K562 (cell line): ENCODE measurements at regions not wholly inside any gene's neighbourhood (a gene's known extent, or its start where the extent isn't known, plus 50 kb on each side); places are given as distances from the start of the nearest gene placed in this dataset.

Source experiments
- BACH1 ChIP-seq: fragments of 200-800 bp; sonication (Bioruptor generic); IDR thresholded peaks from 2 replicates; pipeline ENCODE4 v1.6.1; 2016; ENCODE audit warnings: missing genetic modification characterization, missing compliant biosample characterization
- DDX20 ChIP-seq: fragments of 450-650 bp; IDR thresholded peaks from 2 replicates; pipeline ENCODE4 v1.6.1; 2016; ENCODE audit warnings: missing genetic modification characterization, low read depth, mild to moderate bottlenecking, missing compliant biosample characterization, moderate library complexity
- ELF1 ChIP-seq: fragments of 200-800 bp; sonication (Bioruptor generic); IDR thresholded peaks from 2 replicates; pipeline ENCODE4 v1.6.1; 2016; ENCODE audit warnings: missing genetic modification characterization, missing compliant biosample characterization
- ELF4 ChIP-seq: fragments of 450-650 bp; formaldehyde crosslinking; IDR thresholded peaks from 2 replicates; pipeline ENCODE4 v1.4.0; 2022; ENCODE audit warnings: missing genetic modification characterization
- EP400 ChIP-seq: fragments of 450-650 bp; IDR thresholded peaks from 2 replicates; pipeline ENCODE4 v1.6.1; 2017; ENCODE audit warnings: antibody characterized with exemption, mild to moderate bottlenecking, moderate library complexity
- MAFG ChIP-seq: fragments of 450-650 bp; conservative IDR thresholded peaks from 2 replicates; pipeline ENCODE4 v1.6.1; 2016; ENCODE audit warnings: missing genetic modification characterization, missing compliant biosample characterization
- NELFE ChIP-seq: IDR thresholded peaks from 2 replicates; pipeline ENCODE4 v1.6.1; 2011; ENCODE audit warnings: mild to moderate bottlenecking; ENCODE audit not compliant: insufficient read depth, insufficient read length
- RBBP5 ChIP-seq: fragments of 200-600 bp; sonication (generic); IDR thresholded peaks from 2 replicates; pipeline ENCODE4 v1.6.1; 2012; ENCODE audit warnings: borderline replicate concordance, mild to moderate bottlenecking, low read length, control low read depth, inconsistent platforms; ENCODE audit not compliant: insufficient read depth, poor library complexity, severe bottlenecking
- TAF1 ChIP-seq: IDR thresholded peaks from 2 replicates; pipeline ENCODE4 v1.6.1; 2011; ENCODE audit warnings: mild to moderate bottlenecking, low read length, moderate library complexity; ENCODE audit not compliant: insufficient read depth, control insufficient read depth, severe bottlenecking; ENCODE audit errors: extremely low read depth
- ZFX ChIP-seq: sonication (generic); formaldehyde crosslinking; IDR thresholded peaks from 2 replicates; pipeline ENCODE4 v1.8.0; 2022; ENCODE audit warnings: mild to moderate bottlenecking, missing genetic modification reagents, moderate library complexity
- ZNF239 ChIP-seq: fragments of 250-450 bp; sonication (Bioruptor Pico); IDR thresholded peaks from 2 replicates; pipeline ENCODE4 v1.4.0; 2020; ENCODE audit warnings: mild to moderate bottlenecking
- ZNF311 ChIP-seq: fragments of 250-450 bp; sonication (Bioruptor Pico); IDR thresholded peaks from 2 replicates; pipeline ENCODE4 v1.4.0; 2020; ENCODE audit warnings: mild to moderate bottlenecking, moderate library complexity
- ZNF316 ChIP-seq: fragments of 450-650 bp; IDR thresholded peaks from 2 replicates; pipeline ENCODE4 v1.6.1; 2016
- ZNF76 ChIP-seq: fragments of 250-450 bp; sonication (Bioruptor Pico); IDR thresholded peaks from 2 replicates; pipeline ENCODE4 v1.4.0; 2020; ENCODE audit warnings: mild to moderate bottlenecking, moderate library complexity, borderline replicate concordance
- ZNF79 ChIP-seq: fragments of 250-450 bp; sonication (Bioruptor Pico); IDR thresholded peaks from 2 replicates; pipeline ENCODE4 v1.4.0; 2020; ENCODE audit warnings: low read depth, mild to moderate bottlenecking, moderate library complexity
- TF ChIP-seq, protein P1 (sequence below): fragments of 450-650 bp; formaldehyde crosslinking; IDR thresholded peaks from 2 replicates; pipeline ENCODE4 v1.4.0; 2020; ENCODE audit warnings: mild to moderate bottlenecking, moderate library complexity
- TF ChIP-seq, protein P2 (sequence below): fragments of 450-650 bp; formaldehyde crosslinking; IDR thresholded peaks from 2 replicates; pipeline ENCODE4 v1.4.0; 2020; ENCODE audit warnings: mild to moderate bottlenecking, moderate library complexity
- TF ChIP-seq, protein P3 (sequence below): fragments of 450-650 bp; conservative IDR thresholded peaks from 2 replicates; pipeline ENCODE4 v1.6.1; 2016; ENCODE audit warnings: missing genetic modification characterization, low read depth, mild to moderate bottlenecking, missing compliant biosample characterization, moderate library complexity
- TF ChIP-seq, protein P4 (sequence below): fragments of 450-650 bp; IDR thresholded peaks from 2 replicates; pipeline ENCODE4 v1.6.1; 2017; ENCODE audit warnings: antibody characterized with exemption, mild to moderate bottlenecking

DNA sequence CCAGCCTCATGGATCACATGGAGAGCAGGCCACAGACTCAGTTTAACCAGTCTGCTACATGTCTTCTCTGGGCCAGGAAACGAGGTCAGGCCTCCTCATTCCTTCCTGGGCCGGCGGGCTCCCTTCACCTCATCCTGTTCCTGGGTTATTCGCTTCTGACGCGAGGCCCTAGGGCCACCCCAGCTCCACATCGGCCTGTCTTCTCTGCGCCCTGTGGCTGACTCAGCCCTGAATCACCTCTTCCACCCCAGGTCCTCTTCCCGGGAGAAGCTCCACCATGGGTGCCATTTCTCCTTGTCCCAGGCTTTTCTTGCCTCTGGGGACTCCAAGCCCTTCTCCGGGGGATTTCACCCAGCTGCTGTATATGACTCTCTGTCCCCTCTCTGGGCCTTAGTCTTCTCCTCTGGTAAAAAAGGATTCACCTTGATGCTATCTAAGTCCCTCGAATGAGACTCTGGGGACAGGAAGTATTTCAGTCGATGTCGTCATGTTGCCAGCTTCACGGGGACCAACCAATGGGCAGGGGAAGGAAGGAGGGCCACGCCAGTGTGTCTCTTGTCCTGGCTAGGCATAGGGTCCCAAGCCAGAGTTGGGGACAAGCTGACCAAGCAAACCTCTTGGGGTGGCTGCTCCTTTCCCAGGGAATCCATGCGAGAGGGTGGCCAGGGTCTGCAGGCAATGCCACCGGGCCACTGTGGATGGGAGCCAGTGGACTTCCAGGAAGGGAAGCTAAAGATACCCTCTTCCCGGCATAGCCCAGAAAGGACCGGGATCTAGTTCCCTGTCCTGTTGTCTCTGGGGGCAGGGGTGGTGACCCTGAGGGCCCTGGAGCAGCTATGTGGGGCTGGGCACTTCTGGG lies 58.7 kb downstream of the SOCS3 start (continued):
- TF ChIP-seq ZNF239 (peak; percentile 62), EP400 (peak; percentile 20; the same call in 1 of the 2 replicates), ZNF79 (CRISPR knock-in tag) (0 out of 2 replicates have a peak, but pooled peaks have one; percentile 38), DDX20 (tag) (0 out of 2 replicates have a peak, but pooled peaks have one; percentile 11), ELF4 (CRISPR knock-in tag) (peak; percentile 79; the same call in 1 of the 2 replicates), RBBP5 (no peak), ZNF316 (no peak), NELFE (no peak), ZNF76 (CRISPR knock-in tag) (peak; percentile 68; the same call in 1 of the 2 replicates), ZNF311 (CRISPR knock-in tag) (peak; percentile 74), ELF1 (tag) (peak; percentile 22; the same call in 1 of the 2 replicates), ZFX (CRISPR knock-in tag) (peak; percentile 15; the same call in 1 of the 2 replicates), BACH1 (peak; percentile 70; the same call in 1 of the 2 replicates), TAF1 (no peak), MAFG (tag) (no peak)
- TF ChIP-seq, protein P1, sequence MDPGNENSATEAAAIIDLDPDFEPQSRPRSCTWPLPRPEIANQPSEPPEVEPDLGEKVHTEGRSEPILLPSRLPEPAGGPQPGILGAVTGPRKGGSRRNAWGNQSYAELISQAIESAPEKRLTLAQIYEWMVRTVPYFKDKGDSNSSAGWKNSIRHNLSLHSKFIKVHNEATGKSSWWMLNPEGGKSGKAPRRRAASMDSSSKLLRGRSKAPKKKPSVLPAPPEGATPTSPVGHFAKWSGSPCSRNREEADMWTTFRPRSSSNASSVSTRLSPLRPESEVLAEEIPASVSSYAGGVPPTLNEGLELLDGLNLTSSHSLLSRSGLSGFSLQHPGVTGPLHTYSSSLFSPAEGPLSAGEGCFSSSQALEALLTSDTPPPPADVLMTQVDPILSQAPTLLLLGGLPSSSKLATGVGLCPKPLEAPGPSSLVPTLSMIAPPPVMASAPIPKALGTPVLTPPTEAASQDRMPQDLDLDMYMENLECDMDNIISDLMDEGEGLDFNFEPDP: no peak
- TF ChIP-seq, protein P2, sequence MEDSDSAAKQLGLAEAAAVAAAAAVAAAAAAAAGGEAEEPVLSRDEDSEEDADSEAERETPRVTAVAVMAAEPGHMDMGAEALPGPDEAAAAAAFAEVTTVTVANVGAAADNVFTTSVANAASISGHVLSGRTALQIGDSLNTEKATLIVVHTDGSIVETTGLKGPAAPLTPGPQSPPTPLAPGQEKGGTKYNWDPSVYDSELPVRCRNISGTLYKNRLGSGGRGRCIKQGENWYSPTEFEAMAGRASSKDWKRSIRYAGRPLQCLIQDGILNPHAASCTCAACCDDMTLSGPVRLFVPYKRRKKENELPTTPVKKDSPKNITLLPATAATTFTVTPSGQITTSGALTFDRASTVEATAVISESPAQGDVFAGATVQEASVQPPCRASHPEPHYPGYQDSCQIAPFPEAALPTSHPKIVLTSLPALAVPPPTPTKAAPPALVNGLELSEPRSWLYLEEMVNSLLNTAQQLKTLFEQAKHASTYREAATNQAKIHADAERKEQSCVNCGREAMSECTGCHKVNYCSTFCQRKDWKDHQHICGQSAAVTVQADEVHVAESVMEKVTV (CRISPR knock-in tag): 0 out of 2 replicates have a peak, but pooled peaks have one; percentile 22
- TF ChIP-seq, protein P3, sequence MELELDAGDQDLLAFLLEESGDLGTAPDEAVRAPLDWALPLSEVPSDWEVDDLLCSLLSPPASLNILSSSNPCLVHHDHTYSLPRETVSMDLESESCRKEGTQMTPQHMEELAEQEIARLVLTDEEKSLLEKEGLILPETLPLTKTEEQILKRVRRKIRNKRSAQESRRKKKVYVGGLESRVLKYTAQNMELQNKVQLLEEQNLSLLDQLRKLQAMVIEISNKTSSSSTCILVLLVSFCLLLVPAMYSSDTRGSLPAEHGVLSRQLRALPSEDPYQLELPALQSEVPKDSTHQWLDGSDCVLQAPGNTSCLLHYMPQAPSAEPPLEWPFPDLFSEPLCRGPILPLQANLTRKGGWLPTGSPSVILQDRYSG: no peak
- TF ChIP-seq, protein P4, sequence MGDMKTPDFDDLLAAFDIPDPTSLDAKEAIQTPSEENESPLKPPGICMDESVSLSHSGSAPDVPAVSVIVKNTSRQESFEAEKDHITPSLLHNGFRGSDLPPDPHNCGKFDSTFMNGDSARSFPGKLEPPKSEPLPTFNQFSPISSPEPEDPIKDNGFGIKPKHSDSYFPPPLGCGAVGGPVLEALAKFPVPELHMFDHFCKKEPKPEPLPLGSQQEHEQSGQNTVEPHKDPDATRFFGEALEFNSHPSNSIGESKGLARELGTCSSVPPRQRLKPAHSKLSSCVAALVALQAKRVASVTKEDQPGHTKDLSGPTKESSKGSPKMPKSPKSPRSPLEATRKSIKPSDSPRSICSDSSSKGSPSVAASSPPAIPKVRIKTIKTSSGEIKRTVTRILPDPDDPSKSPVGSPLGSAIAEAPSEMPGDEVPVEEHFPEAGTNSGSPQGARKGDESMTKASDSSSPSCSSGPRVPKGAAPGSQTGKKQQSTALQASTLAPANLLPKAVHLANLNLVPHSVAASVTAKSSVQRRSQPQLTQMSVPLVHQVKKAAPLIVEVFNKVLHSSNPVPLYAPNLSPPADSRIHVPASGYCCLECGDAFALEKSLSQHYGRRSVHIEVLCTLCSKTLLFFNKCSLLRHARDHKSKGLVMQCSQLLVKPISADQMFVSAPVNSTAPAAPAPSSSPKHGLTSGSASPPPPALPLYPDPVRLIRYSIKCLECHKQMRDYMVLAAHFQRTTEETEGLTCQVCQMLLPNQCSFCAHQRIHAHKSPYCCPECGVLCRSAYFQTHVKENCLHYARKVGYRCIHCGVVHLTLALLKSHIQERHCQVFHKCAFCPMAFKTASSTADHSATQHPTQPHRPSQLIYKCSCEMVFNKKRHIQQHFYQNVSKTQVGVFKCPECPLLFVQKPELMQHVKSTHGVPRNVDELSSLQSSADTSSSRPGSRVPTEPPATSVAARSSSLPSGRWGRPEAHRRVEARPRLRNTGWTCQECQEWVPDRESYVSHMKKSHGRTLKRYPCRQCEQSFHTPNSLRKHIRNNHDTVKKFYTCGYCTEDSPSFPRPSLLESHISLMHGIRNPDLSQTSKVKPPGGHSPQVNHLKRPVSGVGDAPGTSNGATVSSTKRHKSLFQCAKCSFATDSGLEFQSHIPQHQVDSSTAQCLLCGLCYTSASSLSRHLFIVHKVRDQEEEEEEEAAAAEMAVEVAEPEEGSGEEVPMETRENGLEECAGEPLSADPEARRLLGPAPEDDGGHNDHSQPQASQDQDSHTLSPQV: peak; percentile 68
